Neural cell (in vitro differentiated cells): ENCODE measurements at regions not wholly inside any gene's neighbourhood (a gene's known extent, or its start where the extent isn't known, plus 50 kb on each side); places are given as distances from the start of the nearest gene placed in this dataset.
"Not testable (repeated sequence)": the region's sequence is repeated elsewhere in the genome, so short reads cannot be mapped to it uniquely, and the experiment has no call there.

ENCODE experiments used
- H2AFZ ChIP-seq: fragments of 200-600, 300-800 bp; sonication (generic), shearing (Covaris generic); 2 replicates; pipeline ENCODE4 v1.6.0; 2014; ENCODE audit warnings: low read depth, mild to moderate bottlenecking, antibody characterized with exemption, low read length, moderate library complexity
- H3F3A ChIP-seq: fragments of 200-600 bp; shearing (Covaris generic); 2 replicates; pipeline ENCODE4 v1.6.1; 2016; ENCODE audit warnings: mild to moderate bottlenecking, moderate library complexity, mixed read lengths, antibody characterized with exemption, low read length; ENCODE audit not compliant: insufficient read depth, poor library complexity, severe bottlenecking
- H3K27ac ChIP-seq: fragments of 200-600, 300-800 bp; sonication (generic), shearing (Covaris generic); 2 replicates; pipeline ENCODE4 v1.5.1; 2014; ENCODE audit warnings: mild to moderate bottlenecking, low read length, moderate library complexity
- H3K27me3 ChIP-seq: fragments of 300-800, 200-600 bp; sonication (generic), shearing (Covaris generic); 2 replicates; pipeline ENCODE4 v1.6.0; 2014; ENCODE audit warnings: mild to moderate bottlenecking, low read depth, low read length, moderate library complexity; ENCODE audit not compliant: insufficient read depth
- H3K36me3 ChIP-seq: fragments of 300-800, 200-600 bp; sonication (generic), shearing (Covaris generic); 2 replicates; pipeline ENCODE4 v1.5.1; 2014; ENCODE audit warnings: mild to moderate bottlenecking, antibody characterized with exemption, low read length, moderate library complexity; ENCODE audit not compliant: insufficient read depth
- H3K4me2 ChIP-seq: fragments of 300-800, 200-600 bp; sonication (generic), shearing (Covaris generic); 2 replicates; pipeline ENCODE4 v1.6.0; 2014; ENCODE audit warnings: mild to moderate bottlenecking, low read length
- H3K4me3 ChIP-seq: fragments of 300-800, 200-600 bp; sonication (generic), shearing (Covaris generic); 2 replicates; pipeline ENCODE4 v1.5.1; 2014; ENCODE audit warnings: mild to moderate bottlenecking, low read length, moderate library complexity
- H3K79me2 ChIP-seq: fragments of 200-600 bp; shearing (Covaris generic); replicated peaks from 2 replicates; pipeline ENCODE4 v1.6.0; 2014; ENCODE audit warnings: mild to moderate bottlenecking, low read length, moderate library complexity; ENCODE audit not compliant: insufficient read depth
- H3K9ac ChIP-seq: fragments of 300-800, 200-600 bp; sonication (generic), shearing (Covaris generic); 2 replicates; pipeline ENCODE4 v1.6.1; 2016; ENCODE audit warnings: mild to moderate bottlenecking, low read length, mixed read lengths
- H3K9me2 ChIP-seq: fragments of 200-600 bp; shearing (Covaris generic); 2 replicates; pipeline ENCODE4 v1.6.1; 2016; ENCODE audit warnings: mild to moderate bottlenecking, low read length, mixed read lengths; ENCODE audit not compliant: insufficient read depth
- H3K9me3 ChIP-seq: fragments of 200-600, 300-800 bp; sonication (generic), shearing (Covaris generic); 2 replicates; pipeline ENCODE4 v1.6.1; 2016; ENCODE audit warnings: mild to moderate bottlenecking, mixed run types, low read length, moderate library complexity, mixed read lengths
- H4K20me1 ChIP-seq: fragments of 200-600 bp; shearing (Covaris generic); 2 replicates; pipeline ENCODE4 v1.6.1; 2016; ENCODE audit warnings: mild to moderate bottlenecking, mixed run types; ENCODE audit not compliant: insufficient read depth
- CTCF ChIP-seq: fragments of 450-650 bp; IDR thresholded peaks from 2 replicates; pipeline ENCODE4 v1.5.1; 2014; ENCODE audit warnings: antibody characterized with exemption, mild to moderate bottlenecking, moderate library complexity; ENCODE audit not compliant: poor library complexity, severe bottlenecking
- EP300 ChIP-seq: fragments of 450-650 bp; conservative IDR thresholded peaks from 2 replicates; pipeline ENCODE4 v1.6.1; 2014; ENCODE audit warnings: antibody characterized with exemption, mild to moderate bottlenecking, moderate library complexity; ENCODE audit not compliant: poor library complexity, severe bottlenecking
- EZH2 ChIP-seq: fragments of 200-600, 300-800 bp; shearing (Covaris generic), sonication (generic); IDR thresholded peaks from 2 replicates; pipeline ENCODE4 v1.6.1; 2014; ENCODE audit warnings: antibody characterized with exemption, low read length, borderline replicate concordance, mild to moderate bottlenecking; ENCODE audit not compliant: insufficient read depth, poor library complexity, severe bottlenecking
- MXI1 ChIP-seq: fragments of 450-650 bp; conservative IDR thresholded peaks from 2 replicates; pipeline ENCODE4 v1.6.1; 2014; ENCODE audit warnings: antibody characterized with exemption, mild to moderate bottlenecking; ENCODE audit not compliant: poor library complexity, severe bottlenecking
- POLR2AphosphoS5 ChIP-seq: IDR thresholded peaks from 2 replicates; pipeline ENCODE4 v1.6.1; 2012
- RAD21 ChIP-seq: fragments of 450-650 bp; conservative IDR thresholded peaks from 2 replicates; pipeline ENCODE4 v1.6.1; 2014; ENCODE audit warnings: antibody characterized with exemption, mild to moderate bottlenecking, moderate library complexity
- REST ChIP-seq: IDR thresholded peaks from 2 replicates; pipeline ENCODE4 v1.6.1; 2012; ENCODE audit warnings: borderline replicate concordance
- SMC3 ChIP-seq: fragments of 450-650 bp; conservative IDR thresholded peaks from 2 replicates; pipeline ENCODE4 v1.6.1; 2014; ENCODE audit warnings: antibody characterized with exemption, mild to moderate bottlenecking, moderate library complexity; ENCODE audit not compliant: poor library complexity
- TAF1 ChIP-seq: IDR thresholded peaks from 2 replicates; pipeline ENCODE4 v1.6.1; 2012; ENCODE audit warnings: low read depth

DNA sequence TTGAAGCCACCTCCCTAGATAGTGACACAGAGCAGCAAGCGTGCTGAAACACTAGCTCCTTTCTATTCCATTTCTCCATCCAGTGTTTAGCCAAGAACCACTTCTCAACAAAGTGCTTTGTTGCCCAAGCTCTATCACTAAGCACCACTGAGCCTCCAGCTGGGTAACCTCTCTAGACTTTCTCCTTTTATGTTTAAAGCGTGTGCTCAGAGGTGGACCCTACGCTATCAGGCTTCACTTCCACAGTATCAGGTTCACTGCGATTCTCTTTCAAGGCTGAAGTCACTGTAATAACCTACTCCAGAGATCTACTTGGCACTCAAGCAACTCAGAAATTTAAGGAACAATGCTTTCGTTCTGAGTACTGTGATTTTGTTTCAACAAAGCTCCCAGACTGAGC is 197.9 kb downstream of the LNPK start:
- H3K9ac ChIP-seq = no peak overlapping the region
- no peak overlapping the region for H3K4me3 ChIP-seq
- no peak overlapping the region for H3K4me2 ChIP-seq
- no peak overlapping the region for H2AFZ ChIP-seq
- no peaks in the 10 kb centered on the region for H3K79me2 ChIP-seq
- H3K27me3 ChIP-seq = no peaks in the 10 kb centered on the region
- TF ChIP-seq TAF1 (no peak), POLR2AphosphoS5 (no peak), MXI1 (no peak), SMC3 (no peak), REST (no peak), RAD21 (no peak), EZH2 (no peak), EP300 (no peak), CTCF (no peak)
- no peaks in the 10 kb centered on the region for H3K36me3 ChIP-seq
- H3K27ac ChIP-seq = no peak overlapping the region
- no peaks in the 10 kb centered on the region for H4K20me1 ChIP-seq
- H3K9me3 ChIP-seq = no peaks in the 10 kb centered on the region
- H3F3A ChIP-seq = no peaks in the 10 kb centered on the region
- H3K9me2 ChIP-seq = no peaks in the 10 kb centered on the region

DNA sequence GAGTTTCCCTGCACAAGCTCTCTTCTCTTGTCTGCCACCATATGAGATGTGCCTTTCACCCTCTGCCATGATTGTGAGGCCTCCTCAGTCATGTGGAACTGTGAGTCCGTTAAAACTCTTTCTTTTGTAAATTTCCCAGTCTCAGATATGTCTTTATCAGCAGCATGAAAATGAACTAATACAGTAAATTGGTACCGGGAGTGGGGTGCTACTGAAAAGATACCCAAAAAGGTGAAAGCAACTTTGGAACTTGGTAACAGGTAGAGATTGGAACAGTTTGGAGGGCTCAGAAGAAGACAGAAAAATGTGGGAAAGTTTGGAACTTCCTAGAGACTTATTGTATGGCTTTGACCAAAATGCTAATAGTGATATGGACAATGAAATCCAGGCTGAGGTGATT is 205.6 kb downstream of the LNPK start:
- not testable (repeated sequence) for H3K27me3 ChIP-seq

DNA sequence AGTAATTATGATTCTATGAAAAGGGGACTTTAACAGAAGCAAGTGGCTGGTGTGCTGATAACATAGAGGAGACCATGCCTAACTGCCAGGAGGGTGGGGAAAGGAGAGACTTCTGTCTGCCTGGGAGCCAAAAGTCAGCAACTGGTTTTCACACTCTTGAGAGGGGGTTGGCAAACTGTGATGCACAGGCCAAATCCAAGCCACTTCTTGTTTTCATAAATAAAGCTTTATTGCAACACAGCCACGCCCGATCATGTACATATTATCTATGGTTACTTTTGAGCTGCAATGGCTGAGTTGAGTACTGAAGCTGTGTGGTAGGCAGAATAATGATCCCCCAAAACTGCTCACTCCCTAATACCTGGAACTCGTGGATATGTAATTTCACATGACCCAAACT is 208.4 kb downstream of the LNPK start:
- no peaks in the 10 kb centered on the region for H3K36me3 ChIP-seq
- no peaks in the 10 kb centered on the region for H3K9me2 ChIP-seq
- no peak overlapping the region for H3K4me3 ChIP-seq
- no peak overlapping the region for H2AFZ ChIP-seq
- H3K27ac ChIP-seq = no peak overlapping the region
- no peaks in the 10 kb centered on the region for H3F3A ChIP-seq
- no peaks in the 10 kb centered on the region for H3K27me3 ChIP-seq
- H3K79me2 ChIP-seq = no peaks in the 10 kb centered on the region
- H4K20me1 ChIP-seq = no peaks in the 10 kb centered on the region
- H3K9me3 ChIP-seq = no peaks in the 10 kb centered on the region
- no peak overlapping the region for H3K4me2 ChIP-seq
- no peak for TF ChIP-seq MXI1
- no peak for TF ChIP-seq REST
- TF ChIP-seq TAF1 = no peak
- no peak for TF ChIP-seq RAD21
- no peak for TF ChIP-seq EZH2
- TF ChIP-seq EP300 = no peak
- no peak for TF ChIP-seq POLR2AphosphoS5
- TF ChIP-seq SMC3 = no peak
- H3K9ac ChIP-seq = no peak overlapping the region

More for the DNA sequence above, 205.6 kb downstream of the LNPK start:
- not testable (repeated sequence) for H3K9me2 ChIP-seq, H2AFZ ChIP-seq, H3K9me3 ChIP-seq, H3K36me3 ChIP-seq, H3K79me2 ChIP-seq, H3K4me3 ChIP-seq, H3K27ac ChIP-seq, H3K4me2 ChIP-seq, H3K9ac ChIP-seq, H3F3A ChIP-seq, H4K20me1 ChIP-seq
